Cardiac muscle cell (in vitro differentiated cells and primary cell): ENCODE measurements at regions not wholly inside any gene's neighbourhood (a gene's known extent, or its start where the extent isn't known, plus 50 kb on each side); places are given as distances from the start of the nearest gene placed in this dataset.

ENCODE experiments used
- DNase-seq, 2 donors: peaks; one replicate each; pipeline versions ENCODE4 v3.0.0 to v3.0.0-alpha.2; 2010 to 2017; ENCODE audit warnings: low read depth in 1 of 2, low spot score in 1 of 2
- H3K27ac ChIP-seq: fragments of 200-600 bp; sonication (generic); 2 replicates; pipeline ENCODE4 v1.5.1; 2016
- H3K27me3 ChIP-seq: fragments of 200-600 bp; sonication (generic); 2 replicates; pipeline ENCODE4 v1.6.0; 2016; ENCODE audit warnings: control low read depth
- H3K36me3 ChIP-seq: fragments of 200-600 bp; sonication (generic); 2 replicates; pipeline ENCODE4 v1.5.1; 2016; ENCODE audit warnings: control low read depth
- H3K4me1 ChIP-seq: fragments of 200-600 bp; sonication (generic); 2 replicates; pipeline ENCODE4 v1.8.1; 2017; ENCODE audit warnings: low read depth, mild to moderate bottlenecking, mixed run types
- H3K4me3 ChIP-seq: fragments of 200-600 bp; sonication (generic); 2 replicates; pipeline ENCODE4 v1.5.1; 2016; ENCODE audit warnings: mild to moderate bottlenecking
- H3K9me3 ChIP-seq: fragments of 200-600 bp; sonication (generic); 2 replicates; pipeline ENCODE4 v1.5.1; 2017; ENCODE audit warnings: low read depth, mild to moderate bottlenecking, control low read depth
- TF ChIP-seq, protein P1 (sequence below): IDR thresholded peaks from 2 replicates; pipeline ENCODE4 v1.5.1; 2012; ENCODE audit warnings: low read depth, mild to moderate bottlenecking, low read length

GRCh38 chr1:55552636-55553035 lies 337.5 kb upstream of the USP24 start:
- DNase-seq = no peak
- H3K36me3 ChIP-seq = no peaks in the 10 kb centered on the region
- H3K4me1 ChIP-seq = peaks cover 11% of the 10 kb centered on the region
- no peak overlapping the region for H3K27ac ChIP-seq
- no peaks in the 10 kb centered on the region for H3K9me3 ChIP-seq
- TF ChIP-seq, protein P1, sequence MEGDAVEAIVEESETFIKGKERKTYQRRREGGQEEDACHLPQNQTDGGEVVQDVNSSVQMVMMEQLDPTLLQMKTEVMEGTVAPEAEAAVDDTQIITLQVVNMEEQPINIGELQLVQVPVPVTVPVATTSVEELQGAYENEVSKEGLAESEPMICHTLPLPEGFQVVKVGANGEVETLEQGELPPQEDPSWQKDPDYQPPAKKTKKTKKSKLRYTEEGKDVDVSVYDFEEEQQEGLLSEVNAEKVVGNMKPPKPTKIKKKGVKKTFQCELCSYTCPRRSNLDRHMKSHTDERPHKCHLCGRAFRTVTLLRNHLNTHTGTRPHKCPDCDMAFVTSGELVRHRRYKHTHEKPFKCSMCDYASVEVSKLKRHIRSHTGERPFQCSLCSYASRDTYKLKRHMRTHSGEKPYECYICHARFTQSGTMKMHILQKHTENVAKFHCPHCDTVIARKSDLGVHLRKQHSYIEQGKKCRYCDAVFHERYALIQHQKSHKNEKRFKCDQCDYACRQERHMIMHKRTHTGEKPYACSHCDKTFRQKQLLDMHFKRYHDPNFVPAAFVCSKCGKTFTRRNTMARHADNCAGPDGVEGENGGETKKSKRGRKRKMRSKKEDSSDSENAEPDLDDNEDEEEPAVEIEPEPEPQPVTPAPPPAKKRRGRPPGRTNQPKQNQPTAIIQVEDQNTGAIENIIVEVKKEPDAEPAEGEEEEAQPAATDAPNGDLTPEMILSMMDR = no peak
- H3K27me3 ChIP-seq = no peaks in the 10 kb centered on the region
- no peak overlapping the region for H3K4me3 ChIP-seq

DNA sequence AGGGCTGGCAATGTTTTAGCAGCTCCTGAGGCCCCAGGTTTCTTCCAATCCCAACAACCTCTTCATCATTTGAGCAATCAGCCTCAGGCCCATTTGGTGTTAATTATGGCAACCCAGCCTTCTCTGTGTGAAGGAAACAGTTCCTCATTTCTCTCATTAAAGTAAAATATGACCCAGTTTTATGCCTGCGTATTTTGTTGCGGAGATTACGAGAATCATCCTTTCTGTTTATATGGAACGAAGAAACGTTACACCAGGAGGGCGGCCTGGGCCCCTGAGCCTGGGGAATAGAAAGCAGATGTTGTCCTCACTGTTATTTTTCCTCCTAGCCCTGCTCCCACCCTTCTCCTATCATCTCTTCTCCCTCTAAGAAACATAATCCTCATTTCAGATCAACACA lies 332.2 kb upstream of the USP24 start:
- H3K9me3 ChIP-seq = no peaks in the 10 kb centered on the region
- H3K4me1 ChIP-seq = no peaks in the 10 kb centered on the region
- no peak overlapping the region for H3K4me3 ChIP-seq
- no peaks in the 10 kb centered on the region for H3K36me3 ChIP-seq
- no peak for DNase-seq
- no peak overlapping the region for H3K27ac ChIP-seq
- H3K27me3 ChIP-seq = no peaks in the 10 kb centered on the region
- TF ChIP-seq, protein P1 = no peak

DNA sequence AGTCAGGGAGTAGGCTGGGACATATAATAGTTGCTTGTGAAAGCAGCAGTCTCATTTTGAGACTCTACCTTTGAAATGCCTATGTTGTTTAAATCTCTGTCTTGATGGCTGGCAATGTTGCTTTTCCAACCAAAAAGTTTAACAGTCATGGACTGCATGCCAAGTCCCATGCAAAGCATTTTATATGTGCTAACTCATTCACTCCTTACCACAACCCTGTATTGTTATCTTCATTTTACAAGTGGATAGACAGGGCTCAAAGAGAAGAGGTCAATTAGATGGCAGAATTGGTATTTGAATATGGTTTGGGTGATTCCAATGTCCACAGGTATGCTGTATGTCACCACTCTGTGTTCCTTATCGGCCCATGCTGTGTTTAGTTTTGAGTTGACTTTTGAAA lies 331.4 kb upstream of the USP24 start:
- no peak for DNase-seq
- H3K27me3 ChIP-seq = no peaks in the 10 kb centered on the region
- no peaks in the 10 kb centered on the region for H3K9me3 ChIP-seq
- no peaks in the 10 kb centered on the region for H3K36me3 ChIP-seq
- H3K4me1 ChIP-seq = no peaks in the 10 kb centered on the region
- TF ChIP-seq, protein P1 = no peak
- no peak overlapping the region for H3K27ac ChIP-seq
- no peak overlapping the region for H3K4me3 ChIP-seq

GRCh38 chr1:55544826-55545225 lies 329.7 kb upstream of the USP24 start:
- H3K27ac ChIP-seq = no peak overlapping the region
- H3K4me3 ChIP-seq = no peak overlapping the region
- no peaks in the 10 kb centered on the region for H3K9me3 ChIP-seq
- TF ChIP-seq, protein P1 = no peak
- H3K36me3 ChIP-seq = no peaks in the 10 kb centered on the region
- no peaks in the 10 kb centered on the region for H3K27me3 ChIP-seq
- no peak for DNase-seq
- H3K4me1 ChIP-seq = no peaks in the 10 kb centered on the region

GRCh38 chr1:55542901-55543504 lies 327.8 kb upstream of the USP24 start:
- no peak overlapping the region for H3K4me3 ChIP-seq
- H3K27ac ChIP-seq = no peak overlapping the region
- H3K27me3 ChIP-seq = no peaks in the 10 kb centered on the region
- TF ChIP-seq, protein P1 = no peak
- DNase-seq = no peak
- H3K36me3 ChIP-seq = no peaks in the 10 kb centered on the region
- no peaks in the 10 kb centered on the region for H3K4me1 ChIP-seq
- no peaks in the 10 kb centered on the region for H3K9me3 ChIP-seq
